ENCODE measurements at regions not wholly inside any gene's neighbourhood (a gene's known extent, or its start where the extent isn't known, plus 50 kb on each side); places are given as distances from the start of the nearest gene placed in this dataset.

- H3K36me3 ChIP-seq (ENCODE audit: control insufficient read depth in 1 of 2, insufficient read depth in 2 of 2, low read length in 2 of 2): no peaks in the 10 kb centered on the region
- no peak overlapping the region for H3K4me2 ChIP-seq (ENCODE audit: low read length)
- POLR2A ChIA-PET: no interaction called here
- BruUV-seq (replicated peaks): no TSS peak
- CTCF ChIA-PET: no interaction called here
- RAD21 ChIA-PET (ENCODE audit: low non-redundant PET in 1 of 2, low total read pairs in 2 of 2, uncharacterized antibody in 2 of 2, unreplicated experiment in 2 of 2): no interaction called here
- no peak overlapping the region for H3K4me3 ChIP-seq (replicated peaks in 1 of 2; ENCODE audit: low read depth in 1 of 2, low read length in 2 of 2)
- H3K9me3 ChIP-seq (ENCODE audit: control insufficient read depth in 1 of 2, insufficient read depth in 1 of 2, low read depth in 1 of 2, low read length in 2 of 2): peaks cover 4 to 26% of the 10 kb centered on the region in 2 experiments; a peak in 2 of 4 replicates
- ATAC-seq (no peak), DNase-seq (ENCODE audit: low read depth, low spot score) (no peak)
- no peak overlapping the region for H3K9ac ChIP-seq (ENCODE audit: low read length)
- no peak overlapping the region for H3K27ac ChIP-seq (ENCODE audit: low read depth, low read length)
- no peak for TF ChIP-seq POLR2AphosphoS5 (IDR thresholded peaks at IDR 0.05; ENCODE audit: low read depth, low read length)
- no peak for TF ChIP-seq RAD21 (IDR thresholded peaks at IDR 0.05; ENCODE audit: low read depth)
- TF ChIP-seq SP1 (IDR thresholded peaks at IDR 0.05; ENCODE audit: low read depth): no peak
- TF ChIP-seq EZH2 (IDR thresholded peaks at IDR 0.05): no peak
- TF ChIP-seq CEBPB (IDR thresholded peaks at IDR 0.05; ENCODE audit: low read depth): no peak
- TF ChIP-seq ZBTB33 (IDR thresholded peaks at IDR 0.05; ENCODE audit: extremely low read depth, insufficient replicate concordance, low read length): no peak
- H3K79me2 ChIP-seq (ENCODE audit: insufficient read depth, low read length): no peaks in the 10 kb centered on the region
- no peak overlapping the region for H2AFZ ChIP-seq (ENCODE audit: low read depth, low read length, poor library complexity, severe bottlenecking)
- no peaks in the 10 kb centered on the region for H3K4me1 ChIP-seq (ENCODE audit: control insufficient read depth in 1 of 2, insufficient read depth in 2 of 2, low read length in 2 of 2)
- intact Hi-C loops (cut with micrococcal nuclease): no loop called here
- no peaks in the 10 kb centered on the region for H3K9me2 ChIP-seq (ENCODE audit: insufficient read depth)
- H4K20me1 ChIP-seq (ENCODE audit: insufficient read depth): no peaks in the 10 kb centered on the region; the same call in 1 of the 2 replicates
- H3K27me3 ChIP-seq (ENCODE audit: insufficient read depth, low read length): no peaks in the 10 kb centered on the region
Measured at GRCh38 chr21:20260124-20260523, 738.1 kb upstream of the NCAM2 start.

- no peak overlapping the region for H3K4me2 ChIP-seq (ENCODE audit: low read length)
- TF ChIP-seq YY1 (IDR thresholded peaks at IDR 0.05; ENCODE audit: extremely low read depth, insufficient replicate concordance, low read depth, low read length): no peak
- no peak for TF ChIP-seq SP1 (IDR thresholded peaks at IDR 0.05; ENCODE audit: low read depth)
- no peak for TF ChIP-seq POLR2AphosphoS5 (IDR thresholded peaks at IDR 0.05; ENCODE audit: low read depth, low read length)
- no peak for TF ChIP-seq ZBTB33 (IDR thresholded peaks at IDR 0.05; ENCODE audit: extremely low read depth, insufficient replicate concordance, low read length)
- TF ChIP-seq SRF (IDR thresholded peaks at IDR 0.05; ENCODE audit: low read depth): no peak
- no peak for TF ChIP-seq ZFX (IDR thresholded peaks at IDR 0.05)
- no peak for TF ChIP-seq MAX (IDR thresholded peaks at IDR 0.05)
- TF ChIP-seq CTCF (IDR thresholded peaks at IDR 0.05 in 2 of 3, conservative IDR thresholded peaks at IDR 0.05 in 1 of 3; ENCODE audit: borderline replicate concordance in 1 of 3, insufficient read depth in 1 of 3, low read depth in 2 of 3, low read length in 2 of 3): no peak
- TF ChIP-seq FOSL1 (IDR thresholded peaks at IDR 0.05; ENCODE audit: low read depth): no peak
- TF ChIP-seq CBX3 (IDR thresholded peaks at IDR 0.05; ENCODE audit: low read depth): no peak
- CTCF ChIA-PET: no interaction called here
- H3K79me2 ChIP-seq (ENCODE audit: insufficient read depth, low read length): no peaks in the 10 kb centered on the region
- ATAC-seq (no peak), DNase-seq (ENCODE audit: low read depth, low spot score) (no peak)
- H3K9me2 ChIP-seq (ENCODE audit: insufficient read depth): no peaks in the 10 kb centered on the region
- no peak overlapping the region for H3K4me3 ChIP-seq (replicated peaks in 1 of 2; ENCODE audit: low read depth in 1 of 2, low read length in 2 of 2)
- no peak overlapping the region for H2AFZ ChIP-seq (ENCODE audit: low read depth, low read length, poor library complexity, severe bottlenecking)
- no peak overlapping the region for H3K27ac ChIP-seq (ENCODE audit: low read depth, low read length)
- RAD21 ChIA-PET (ENCODE audit: low non-redundant PET in 1 of 2, low total read pairs in 2 of 2, uncharacterized antibody in 2 of 2, unreplicated experiment in 2 of 2): no interaction called here
- BruUV-seq (replicated peaks): no TSS peak
- intact Hi-C loops (cut with micrococcal nuclease): no loop called here
- H4K20me1 ChIP-seq (ENCODE audit: insufficient read depth): no peaks in the 10 kb centered on the region; the same call in 1 of the 2 replicates
- H3K4me1 ChIP-seq (ENCODE audit: control insufficient read depth in 1 of 2, insufficient read depth in 2 of 2, low read length in 2 of 2): no peaks in the 10 kb centered on the region
- POLR2A ChIA-PET: no interaction called here
- H3K27me3 ChIP-seq (ENCODE audit: insufficient read depth, low read length): no peaks in the 10 kb centered on the region
- H3K36me3 ChIP-seq (ENCODE audit: control insufficient read depth in 1 of 2, insufficient read depth in 2 of 2, low read length in 2 of 2): no peaks in the 10 kb centered on the region
- peaks cover 10 to 26% of the 10 kb centered on the region in 2 experiments; a peak in 2 of 4 replicates for H3K9me3 ChIP-seq (ENCODE audit: control insufficient read depth in 1 of 2, insufficient read depth in 1 of 2, low read depth in 1 of 2, low read length in 2 of 2)
- no peak overlapping the region for H3K9ac ChIP-seq (ENCODE audit: low read length)
Measured at GRCh38 chr21:20261364-20261763, 736.8 kb upstream of the NCAM2 start.

All from HCT116 (cell line).